ENCODE measurements at regions not wholly inside any gene's neighbourhood (a gene's known extent, or its start where the extent isn't known, plus 50 kb on each side); places are given as distances from the start of the nearest gene placed in this dataset.

- Mint-ChIP-seq H3K9me3 (no peaks in the 10 kb centered on the region), H3K27ac (no peak overlapping the region), H3K27me3 (no peaks in the 10 kb centered on the region), H3K36me3 (ENCODE audit: low read depth) (no peaks in the 10 kb centered on the region), H3K4me1 (no peaks in the 10 kb centered on the region), H3K4me3 (no peak overlapping the region)
- intact Hi-C loops (cut with micrococcal nuclease) = no loop called here
- DNase-seq = no peak
These were observed 59.3 kb upstream of the ADAMTS16 start for GRCh38 chr5:5080790-5081189.

DNA sequence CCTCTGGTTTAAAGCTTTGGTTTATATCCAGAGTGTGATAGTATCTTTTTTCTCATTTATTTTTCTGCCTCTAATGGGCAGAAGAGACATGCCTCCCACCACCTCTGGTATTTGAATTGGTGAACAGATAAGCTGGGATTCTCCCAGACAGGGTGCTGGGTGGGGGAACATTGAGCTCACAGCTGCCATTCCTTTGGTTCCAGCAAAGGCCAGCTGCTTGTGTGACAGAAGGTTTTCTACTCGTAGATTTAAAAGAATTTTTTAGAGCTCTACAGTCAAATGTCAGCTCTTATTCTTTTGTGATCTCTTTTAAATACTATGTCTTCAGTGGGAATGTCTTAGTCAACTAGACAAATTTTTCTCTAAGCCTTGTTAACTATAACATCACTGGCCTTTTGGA lies 54.7 kb upstream of the ADAMTS16 start:
- no peaks in the 10 kb centered on the region for H3K36me3 Mint-ChIP-seq (ENCODE audit: low read depth)
- no peak overlapping the region for H3K4me3 Mint-ChIP-seq
- H3K9me3 Mint-ChIP-seq = no peaks in the 10 kb centered on the region
- H3K27me3 Mint-ChIP-seq = no peaks in the 10 kb centered on the region
- H3K27ac Mint-ChIP-seq = no peak overlapping the region
- intact Hi-C loops (cut with micrococcal nuclease) = no loop called here
- no peaks in the 10 kb centered on the region for H3K4me1 Mint-ChIP-seq
- no peak for DNase-seq

- Mint-ChIP-seq H3K9me3 (no peaks in the 10 kb centered on the region), H3K36me3 (ENCODE audit: low read depth) (no peaks in the 10 kb centered on the region), H3K27ac (no peak overlapping the region), H3K4me1 (no peaks in the 10 kb centered on the region), H3K27me3 (no peaks in the 10 kb centered on the region), H3K4me3 (no peak overlapping the region)
- no peak for DNase-seq
- intact Hi-C loops (cut with micrococcal nuclease) = no loop called here
These were observed 50.1 kb upstream of the ADAMTS16 start for GRCh38 chr5:5089895-5090649.
